Endothelial cell of umbilical vein (primary cell): ENCODE measurements at regions not wholly inside any gene's neighbourhood (a gene's known extent, or its start where the extent isn't known, plus 50 kb on each side); places are given as distances from the start of the nearest gene placed in this dataset.

Experiments used
- BruUV-seq: library from RNA; stranded (reverse); fragments of 400-500 nt; replicated peaks from 2 replicates; lab custom pipeline; 2021; lab: Mats Ljungman, UMichigan
- CTCF ChIA-PET: fragments of 300-600, 350-600 bp; sonication (Branson Sonifier 250); formaldehyde crosslinking; loops from one replicate; lab custom pipeline; 2021; ENCODE audit warnings: antibody characterized with exemption, inconsistent platforms; lab: Charles Lee
- POLR2A ChIA-PET: fragments of 300-600, 350-600 bp; sonication (Branson Sonifier 250); formaldehyde crosslinking; loops from one replicate; lab custom pipeline; 2021; ENCODE audit warnings: antibody characterized with exemption, inconsistent platforms; lab: Charles Lee
- DNase-seq: peaks from one replicate; pipeline ENCODE4 v3.0.0-alpha.2; 2011; ENCODE audit warnings: low read depth, low spot score
- FAIRE-seq: peaks from 2 replicates; lab custom pipeline; 2011; peaks lifted over from hg19 to GRCh38; lab: Jason Lieb, UNC
- H2AFZ ChIP-seq: 2 replicates; pipeline ENCODE4 v1.6.0; 2012; ENCODE audit warnings: low read depth, low read length, control low read depth, inconsistent platforms
- H3K27ac ChIP-seq: 2 replicates; pipeline ENCODE4 v1.5.1; 2011; ENCODE audit warnings: low read depth, mild to moderate bottlenecking, control low read depth, low read length, moderate library complexity; ENCODE audit not compliant: insufficient read depth
- H3K27me3 ChIP-seq, 2 experiments: 2 replicates each; pipeline versions ENCODE4 v1.6.0 to v1.6.1; 2011; ENCODE audit warnings: low read length in 2 of 2, mixed read lengths in 1 of 2; ENCODE audit not compliant: control insufficient read depth in 2 of 2, insufficient read depth in 2 of 2
- H3K36me3 ChIP-seq, 2 experiments: 2 replicates in 1 of 2; 3 replicates in 1 of 2; pipeline ENCODE4 v1.5.1; 2011; ENCODE audit warnings: low read length in 2 of 2, mild to moderate bottlenecking in 1 of 2, moderate library complexity in 1 of 2; ENCODE audit not compliant: control insufficient read depth in 2 of 2, insufficient read depth in 2 of 2; ENCODE audit errors: extremely low read depth in 1 of 2
- H3K4me1 ChIP-seq: 3 replicates; pipeline ENCODE4 v1.5.1; 2011; ENCODE audit warnings: mild to moderate bottlenecking, low read length; ENCODE audit not compliant: control insufficient read depth, insufficient read depth; ENCODE audit errors: extremely low read depth
- H3K4me2 ChIP-seq: 2 replicates; pipeline ENCODE4 v1.6.1; 2011; ENCODE audit warnings: low read length, control low read depth, mixed read lengths; ENCODE audit not compliant: insufficient read depth
- H3K4me3 ChIP-seq, 3 experiments: fragments of 200-600 bp in 1 of 3; sonication (generic), shearing (Covaris generic) in 1 of 3; replicated peaks in 1 of 3; 2 replicates each; pipeline ENCODE4 v1.5.1; 2011 to 2016; ENCODE audit warnings: control low read depth in 3 of 3, low read length in 3 of 3, mild to moderate bottlenecking in 2 of 3, inconsistent platforms in 1 of 3, low read depth in 1 of 3, moderate library complexity in 1 of 3; ENCODE audit not compliant: insufficient read depth in 1 of 3
- H3K79me2 ChIP-seq: 2 replicates; pipeline ENCODE4 v1.6.0; 2012; ENCODE audit warnings: low read length, inconsistent platforms; ENCODE audit not compliant: control insufficient read depth, insufficient read depth
- H3K9ac ChIP-seq: replicated peaks from 2 replicates; pipeline ENCODE3; 2011; ENCODE audit warnings: low read length, control low read depth; ENCODE audit not compliant: insufficient read depth; ENCODE audit errors: extremely low read depth
- H3K9me1 ChIP-seq: replicated peaks from 3 replicates; pipeline ENCODE4 v1.6.0; 2011; ENCODE audit warnings: mild to moderate bottlenecking, low read length; ENCODE audit not compliant: control insufficient read depth, insufficient read depth; ENCODE audit errors: extremely low read depth
- H3K9me3 ChIP-seq: replicated peaks from 2 replicates; pipeline ENCODE4 v1.5.1; 2012; ENCODE audit warnings: low read length, inconsistent platforms; ENCODE audit not compliant: control insufficient read depth, insufficient read depth
- H4K20me1 ChIP-seq: replicated peaks from 2 replicates; pipeline ENCODE3; 2011; ENCODE audit warnings: mild to moderate bottlenecking, low read length; ENCODE audit not compliant: control insufficient read depth, insufficient read depth; ENCODE audit errors: extremely low read depth
- EZH2 ChIP-seq: IDR thresholded peaks from 2 replicates; pipeline ENCODE4 v1.6.1; 2012; ENCODE audit warnings: borderline replicate concordance, low read depth, mild to moderate bottlenecking, moderate library complexity, low read length, inconsistent platforms; ENCODE audit not compliant: severe bottlenecking
- FOS ChIP-seq: IDR thresholded peaks from 2 replicates; pipeline ENCODE4 v1.6.1; 2011; ENCODE audit warnings: mild to moderate bottlenecking, low read length, moderate library complexity, borderline replicate concordance; ENCODE audit not compliant: insufficient read depth
- GATA2 ChIP-seq: IDR thresholded peaks from 2 replicates; pipeline ENCODE4 v1.7.0; 2011; ENCODE audit warnings: low read depth, mild to moderate bottlenecking, moderate library complexity, mixed read lengths, low read length; ENCODE audit not compliant: insufficient read length, insufficient read depth
- JUN ChIP-seq: IDR thresholded peaks from 2 replicates; pipeline ENCODE4 v1.6.1; 2011; ENCODE audit warnings: borderline replicate concordance, low read depth; ENCODE audit not compliant: insufficient read length, insufficient read depth
- MYC ChIP-seq: IDR thresholded peaks from one replicate; pipeline ENCODE4 v1.6.1; 2011; ENCODE audit warnings: mild to moderate bottlenecking, low read depth, low read length
- POLR2A ChIP-seq: IDR thresholded peaks from 2 replicates; pipeline ENCODE4 v1.6.1; 2012; ENCODE audit warnings: low read depth, mild to moderate bottlenecking, control low read depth, low read length
- POLR2AphosphoS5 ChIP-seq: IDR thresholded peaks from 2 replicates; pipeline ENCODE4 v1.6.1; 2012; ENCODE audit warnings: low read depth, mild to moderate bottlenecking, control low read depth, low read length, moderate library complexity; ENCODE audit not compliant: insufficient read depth
- dilution Hi-C: fragments of 300-500 bp; cut with MboI; formaldehyde crosslinking; loops from one replicate; pipeline ENCODE4 v1.15.0; 2019; ENCODE audit warnings: low sequenced_read_pairs; ENCODE audit not compliant: extremely low pct_ligation_motif_present
- intact Hi-C: fragments of 100-400 bp; cut with micrococcal nuclease; formaldehyde crosslinking; loops from one replicate; pipeline ENCODE4 v1.10.0; 2022
- TF ChIP-seq, protein P1 (sequence below), 2 donors: IDR thresholded peaks; 1 replicate in 1 of 2; 2 replicates in 1 of 2; pipeline ENCODE4 v1.5.1; 2011; ENCODE audit warnings: low read length in 2 of 2, mild to moderate bottlenecking in 2 of 2, moderate library complexity in 2 of 2, control low read depth in 1 of 2, inconsistent platforms in 1 of 2, low read depth in 1 of 2; ENCODE audit not compliant: insufficient read depth in 1 of 2; ENCODE audit errors: extremely low read depth in 1 of 2
- TF ChIP-seq, protein P2 (sequence below): IDR thresholded peaks from 2 replicates; pipeline ENCODE4 v1.6.1; 2011; ENCODE audit not compliant: insufficient read depth, insufficient read length

DNA sequence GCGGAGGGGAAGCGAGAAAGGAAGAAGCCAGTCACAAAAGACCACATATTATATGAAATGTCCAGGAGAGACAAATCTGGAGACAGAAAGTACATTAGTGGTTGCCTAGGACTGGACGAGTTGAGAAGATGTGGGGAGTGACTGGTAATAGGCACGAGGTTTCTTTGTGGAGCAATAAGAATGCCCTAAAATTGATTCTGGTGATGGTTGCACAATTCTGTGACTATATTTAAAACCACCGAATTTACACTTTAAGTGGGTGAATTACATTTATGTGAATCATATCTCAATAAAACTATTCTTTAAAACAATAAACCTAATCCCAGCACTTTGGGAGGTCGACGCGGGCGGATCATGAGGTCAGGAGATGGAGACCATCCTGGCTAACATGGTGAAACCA is 63.1 kb downstream of the ZNF281 start:
- Histone ChIP-seq H2AFZ (no peak overlapping the region), H3K79me2 (no peaks in the 10 kb centered on the region), H3K4me2 (no peak overlapping the region), H3K4me1 (no peaks in the 10 kb centered on the region), H3K27ac (no peak overlapping the region), H3K4me3 (no peak overlapping the region), H3K9me3 (no peaks in the 10 kb centered on the region), H4K20me1 (no peaks in the 10 kb centered on the region), H3K9me1 (no peaks in the 10 kb centered on the region), H3K9ac (no peak overlapping the region), H3K36me3 (no peaks in the 10 kb centered on the region), H3K27me3 (no peaks in the 10 kb centered on the region)
- no TSS peak for BruUV-seq
- TF ChIP-seq POLR2AphosphoS5 (no peak), EZH2 (no peak), JUN (no peak), FOS (no peak), GATA2 (no peak), POLR2A (no peak), MYC (no peak)
- TF ChIP-seq, protein P1, sequence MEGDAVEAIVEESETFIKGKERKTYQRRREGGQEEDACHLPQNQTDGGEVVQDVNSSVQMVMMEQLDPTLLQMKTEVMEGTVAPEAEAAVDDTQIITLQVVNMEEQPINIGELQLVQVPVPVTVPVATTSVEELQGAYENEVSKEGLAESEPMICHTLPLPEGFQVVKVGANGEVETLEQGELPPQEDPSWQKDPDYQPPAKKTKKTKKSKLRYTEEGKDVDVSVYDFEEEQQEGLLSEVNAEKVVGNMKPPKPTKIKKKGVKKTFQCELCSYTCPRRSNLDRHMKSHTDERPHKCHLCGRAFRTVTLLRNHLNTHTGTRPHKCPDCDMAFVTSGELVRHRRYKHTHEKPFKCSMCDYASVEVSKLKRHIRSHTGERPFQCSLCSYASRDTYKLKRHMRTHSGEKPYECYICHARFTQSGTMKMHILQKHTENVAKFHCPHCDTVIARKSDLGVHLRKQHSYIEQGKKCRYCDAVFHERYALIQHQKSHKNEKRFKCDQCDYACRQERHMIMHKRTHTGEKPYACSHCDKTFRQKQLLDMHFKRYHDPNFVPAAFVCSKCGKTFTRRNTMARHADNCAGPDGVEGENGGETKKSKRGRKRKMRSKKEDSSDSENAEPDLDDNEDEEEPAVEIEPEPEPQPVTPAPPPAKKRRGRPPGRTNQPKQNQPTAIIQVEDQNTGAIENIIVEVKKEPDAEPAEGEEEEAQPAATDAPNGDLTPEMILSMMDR (IDR thresholded peaks at IDR 0.05; ENCODE audit: extremely low read depth in 1 of 2, insufficient read depth in 1 of 2, low read depth in 1 of 2, low read length in 2 of 2): no peak
- TF ChIP-seq, protein P2, sequence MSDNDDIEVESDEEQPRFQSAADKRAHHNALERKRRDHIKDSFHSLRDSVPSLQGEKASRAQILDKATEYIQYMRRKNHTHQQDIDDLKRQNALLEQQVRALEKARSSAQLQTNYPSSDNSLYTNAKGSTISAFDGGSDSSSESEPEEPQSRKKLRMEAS: no peak
- no peak for DNase-seq
- POLR2A ChIA-PET: no interaction called here
- intact Hi-C loops (no loop called here), dilution Hi-C loops (no loop called here)
- FAIRE-seq: no peak
- CTCF ChIA-PET: no interaction called here
